GM23248 (cell line): ENCODE measurements at regions not wholly inside any gene's neighbourhood (a gene's known extent, or its start where the extent isn't known, plus 50 kb on each side); places are given as distances from the start of the nearest gene placed in this dataset.
A peak's percentile ranks its signal among the peaks of the same experiment; 100 is the strongest.

ENCODE experiments used
- DNase-seq: peaks from one replicate; pipeline ENCODE4 v3.0.0-alpha.2; 2015
- H2AFZ ChIP-seq: fragments of 200-600 bp; sonication (generic); 2 replicates; pipeline ENCODE4 v1.6.1; 2016; ENCODE audit warnings: antibody characterized with exemption
- H3F3A ChIP-seq: fragments of 200-600 bp; sonication (generic); 2 replicates; pipeline ENCODE4 v1.6.1; 2016; ENCODE audit warnings: mild to moderate bottlenecking, antibody characterized with exemption, mixed run types; ENCODE audit not compliant: insufficient read depth
- H3K27ac ChIP-seq: fragments of 200-600 bp; sonication (generic); 2 replicates; pipeline ENCODE4 v1.5.1; 2016; ENCODE audit warnings: mild to moderate bottlenecking
- H3K27me3 ChIP-seq: fragments of 200-600 bp; sonication (generic); replicated peaks from 2 replicates; pipeline ENCODE4 v1.6.1; 2016; ENCODE audit warnings: mild to moderate bottlenecking; ENCODE audit not compliant: insufficient read depth
- H3K36me3 ChIP-seq: fragments of 200-600 bp; sonication (generic); 2 replicates; pipeline ENCODE4 v1.6.1; 2016; ENCODE audit warnings: low read depth, mild to moderate bottlenecking
- H3K4me1 ChIP-seq: fragments of 200-600 bp; sonication (generic); 2 replicates; pipeline ENCODE4 v1.6.1; 2016; ENCODE audit warnings: mild to moderate bottlenecking; ENCODE audit not compliant: insufficient read depth
- H3K4me2 ChIP-seq: fragments of 200-600 bp; sonication (generic); one replicate; pipeline ENCODE4 v1.6.1; 2016; ENCODE audit warnings: mild to moderate bottlenecking; ENCODE audit not compliant: unreplicated experiment
- H3K4me3 ChIP-seq: fragments of 200-600 bp; sonication (generic); 2 replicates; pipeline ENCODE4 v1.5.1; 2016; ENCODE audit warnings: mild to moderate bottlenecking
- H3K79me2 ChIP-seq: fragments of 200-600 bp; sonication (generic); 2 replicates; pipeline ENCODE4 v1.6.1; 2016; ENCODE audit warnings: mild to moderate bottlenecking; ENCODE audit not compliant: insufficient read depth
- H3K9ac ChIP-seq: fragments of 200-600 bp; sonication (generic); 2 replicates; pipeline ENCODE4 v1.6.1; 2016; ENCODE audit warnings: mild to moderate bottlenecking
- H3K9me2 ChIP-seq: fragments of 200-600 bp; sonication (generic); 2 replicates; pipeline ENCODE4 v1.6.1; 2016; ENCODE audit warnings: mixed run types, mild to moderate bottlenecking, moderate library complexity; ENCODE audit not compliant: insufficient read depth
- H3K9me3 ChIP-seq: fragments of 200-600 bp; sonication (generic); one replicate; pipeline ENCODE4 v1.6.1; 2017; ENCODE audit warnings: low read depth
- H4K20me1 ChIP-seq: fragments of 200-600 bp; sonication (generic); 2 replicates; pipeline ENCODE4 v1.6.0; 2016; ENCODE audit not compliant: insufficient read depth
- EZH2 ChIP-seq: fragments of 200-600 bp; sonication (generic); IDR thresholded peaks from 2 replicates; pipeline ENCODE4 v1.6.1; 2018; ENCODE audit warnings: antibody characterized with exemption, mild to moderate bottlenecking; ENCODE audit not compliant: insufficient read depth, poor library complexity, severe bottlenecking
- EZH2phosphoT487 ChIP-seq: fragments of 200-600 bp; sonication (generic); IDR thresholded peaks from 2 replicates; pipeline ENCODE4 v1.6.1; 2018; ENCODE audit warnings: antibody characterized with exemption, moderate library complexity, mild to moderate bottlenecking, low read depth; ENCODE audit not compliant: insufficient read depth
- WGBS, 2 experiments: methylation state at CpG; one replicate each; pipeline ENCODE4 v1.1.6; 2015 to 2017; ENCODE audit warnings: low lambda C conversion rate in 2 of 2, low coverage in 1 of 2; ENCODE audit errors: missing lambda C conversion rate in 2 of 2; 5-methylcytosine and 5-hydroxymethylcytosine counted together
- in situ Hi-C: fragments of 300-500 bp; cut with MboI; formaldehyde crosslinking; loops from 2 replicates; pipeline ENCODE4 v1.15.0; 2020

GRCh38 chr1:14511796-14512585 lies 86.5 kb upstream of the KAZN start:
- no peak for DNase-seq
- peaks cover 8% of the 10 kb centered on the region for H3F3A ChIP-seq
- WGBS, 2 experiments = 88 to 91% methylated on average over 14 of the region's 14 CpGs
- no peaks in the 10 kb centered on the region for H3K79me2 ChIP-seq
- in situ Hi-C loops = no loop called here
- no peak overlapping the region for H2AFZ ChIP-seq
- no peaks in the 10 kb centered on the region; the same call in 1 of the 2 replicates for H3K27me3 ChIP-seq
- H3K27ac ChIP-seq = no peak overlapping the region
- H3K4me3 ChIP-seq = no peak overlapping the region
- 0 out of 2 replicates have a peak, but pooled peaks cover 2% of the 10 kb centered on the region for H3K4me1 ChIP-seq
- H3K9me2 ChIP-seq = no peaks in the 10 kb centered on the region
- TF ChIP-seq EZH2 (no peak), EZH2phosphoT487 (no peak)
- no peaks in the 10 kb centered on the region for H3K9me3 ChIP-seq
- H3K36me3 ChIP-seq = no peaks in the 10 kb centered on the region
- no peaks in the 10 kb centered on the region for H4K20me1 ChIP-seq
- H3K4me2 ChIP-seq = no peak overlapping the region
- no peak overlapping the region for H3K9ac ChIP-seq

- Histone ChIP-seq H3K4me3 (no peak overlapping the region), H3K4me1 (peaks cover 9% of the 10 kb centered on the region), H3K79me2 (no peaks in the 10 kb centered on the region), H3K9me3 (no peaks in the 10 kb centered on the region), H3K36me3 (no peaks in the 10 kb centered on the region), H3K4me2 (no peak overlapping the region), H3K9ac (no peak overlapping the region), H3F3A (peaks cover 16% of the 10 kb centered on the region), H3K27me3 (no peaks in the 10 kb centered on the region; the same call in 1 of the 2 replicates), H3K27ac (no peak overlapping the region), H4K20me1 (no peaks in the 10 kb centered on the region), H3K9me2 (no peaks in the 10 kb centered on the region), H2AFZ (no peak overlapping the region)
- no peak for TF ChIP-seq EZH2
- no peak for TF ChIP-seq EZH2phosphoT487
- DNase-seq = no peak
- 68 to 83% methylated on average over 7 of the region's 7 CpGs for WGBS, 2 experiments
- in situ Hi-C loops = no loop called here
Measured at GRCh38 chr1:14513111-14513510, 85.4 kb upstream of the KAZN start.

DNA sequence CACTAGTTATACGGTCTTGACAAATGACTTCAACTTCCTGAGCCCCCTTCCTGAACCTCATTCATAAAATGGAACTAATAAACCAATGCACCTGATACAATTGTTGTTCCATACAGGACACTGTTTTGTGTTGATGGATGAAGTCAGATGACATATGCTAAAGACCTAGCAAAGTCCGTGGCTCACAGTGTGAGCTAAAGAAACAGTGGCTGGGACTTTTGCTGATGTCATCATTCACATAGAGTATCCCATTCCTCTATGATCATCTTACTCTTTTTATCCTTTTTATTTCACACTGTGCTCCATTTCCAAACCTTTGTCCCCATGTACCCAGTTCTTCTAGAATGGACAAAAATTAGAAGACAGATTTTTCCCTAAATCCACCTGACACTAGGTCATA lies 83.7 kb upstream of the KAZN start:
- H3K9me2 ChIP-seq = no peaks in the 10 kb centered on the region
- H3K9me3 ChIP-seq = no peaks in the 10 kb centered on the region
- H3K36me3 ChIP-seq = no peaks in the 10 kb centered on the region
- no peak for TF ChIP-seq EZH2phosphoT487
- TF ChIP-seq EZH2 = no peak
- H3K27me3 ChIP-seq = no peaks in the 10 kb centered on the region; the same call in 1 of the 2 replicates
- in situ Hi-C loops = no loop called here
- H3K4me3 ChIP-seq = no peak overlapping the region
- H3K4me1 ChIP-seq = peaks cover 17% of the 10 kb centered on the region
- H3K4me2 ChIP-seq = no peak overlapping the region
- peaks cover 20% of the 10 kb centered on the region for H3F3A ChIP-seq
- no peak for DNase-seq
- no peak overlapping the region for H3K27ac ChIP-seq
- H3K9ac ChIP-seq = no peak overlapping the region
- no peaks in the 10 kb centered on the region for H4K20me1 ChIP-seq
- no peaks in the 10 kb centered on the region for H3K79me2 ChIP-seq
- 93 to 94% methylated on average over 2 of the region's 2 CpGs for WGBS, 2 experiments
- no peak overlapping the region for H2AFZ ChIP-seq

GRCh38 chr1:14516974-14517840 lies 81.3 kb upstream of the KAZN start:
- TF ChIP-seq EZH2 (no peak), EZH2phosphoT487 (no peak)

More at GRCh38 chr1:14516974-14517840, 81.3 kb upstream of the KAZN start:
- WGBS, 2 experiments = 23 to 26% methylated on average over 6 of the region's 6 CpGs
- H4K20me1 ChIP-seq = no peaks in the 10 kb centered on the region
- no peak overlapping the region for H2AFZ ChIP-seq
- no peaks in the 10 kb centered on the region for H3K9me2 ChIP-seq
- peaks cover 41% of the 10 kb centered on the region for H3F3A ChIP-seq
- H3K9me3 ChIP-seq = no peaks in the 10 kb centered on the region
- H3K9ac ChIP-seq = peak overlapping the region; percentile 45
- H3K4me2 ChIP-seq = peak overlapping the region; percentile 11
- no peak overlapping the region for H3K4me3 ChIP-seq
- in situ Hi-C loops = no loop called here
- H3K79me2 ChIP-seq = no peaks in the 10 kb centered on the region
- peaks cover 41% of the 10 kb centered on the region for H3K4me1 ChIP-seq
- peak overlapping the region; percentile 78 for H3K27ac ChIP-seq
- no peaks in the 10 kb centered on the region for H3K27me3 ChIP-seq
- peak; percentile 97 for DNase-seq
- no peaks in the 10 kb centered on the region for H3K36me3 ChIP-seq
